Forelimb muscle (tissue), 1 donor: ENCODE measurements at regions not wholly inside any gene's neighbourhood (a gene's known extent, or its start where the extent isn't known, plus 50 kb on each side); places are given as distances from the start of the nearest gene placed in this dataset.
A peak's percentile ranks its signal among the peaks of the same experiment; 100 is the strongest.
"Not testable (repeated sequence)": the region's sequence is repeated elsewhere in the genome, so short reads cannot be mapped to it uniquely, and the experiment has no call there.

Source experiments
- DNase-seq: peaks from one replicate; pipeline ENCODE4 v3.0.0-alpha.2; 2013; ENCODE audit warnings: low read depth

DNA sequence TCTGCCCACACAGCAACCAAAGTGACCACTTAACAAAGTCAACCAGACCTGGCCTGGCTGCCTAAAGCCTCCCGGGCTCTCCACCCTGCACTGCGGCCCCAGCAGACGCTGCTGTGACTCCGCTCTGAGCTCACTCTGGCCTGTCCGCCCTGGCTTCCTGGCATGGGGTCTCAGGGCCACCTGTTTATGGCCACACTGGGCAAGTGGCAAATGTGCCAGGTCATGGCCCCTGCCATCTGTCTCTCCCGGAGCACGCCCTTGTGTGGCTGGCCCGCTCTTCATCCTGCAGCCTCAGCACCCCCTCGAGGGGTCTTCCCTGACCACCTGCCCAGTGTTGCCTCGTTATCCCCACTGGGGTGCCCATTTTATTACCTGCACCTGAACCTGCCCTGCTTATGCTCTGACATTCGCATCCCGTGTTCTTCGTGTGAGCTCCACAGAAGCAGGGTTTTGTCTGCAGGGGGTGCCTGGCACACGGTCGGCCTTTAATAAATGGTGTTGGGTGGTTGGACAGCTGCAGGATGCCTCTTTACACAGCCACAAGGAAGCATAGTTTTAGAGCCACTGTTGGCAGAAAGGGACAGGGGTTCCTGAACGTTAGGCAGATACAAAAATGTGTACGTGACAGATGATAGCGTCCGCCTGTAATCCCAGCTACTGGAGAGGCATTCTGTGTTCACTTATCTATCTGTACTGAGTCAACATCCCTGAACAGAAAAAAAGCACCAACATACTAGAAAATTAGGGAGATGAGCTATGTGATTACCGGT lies 785.6 kb downstream of the TBC1D22A start:
- DNase-seq, result no peak

DNA sequence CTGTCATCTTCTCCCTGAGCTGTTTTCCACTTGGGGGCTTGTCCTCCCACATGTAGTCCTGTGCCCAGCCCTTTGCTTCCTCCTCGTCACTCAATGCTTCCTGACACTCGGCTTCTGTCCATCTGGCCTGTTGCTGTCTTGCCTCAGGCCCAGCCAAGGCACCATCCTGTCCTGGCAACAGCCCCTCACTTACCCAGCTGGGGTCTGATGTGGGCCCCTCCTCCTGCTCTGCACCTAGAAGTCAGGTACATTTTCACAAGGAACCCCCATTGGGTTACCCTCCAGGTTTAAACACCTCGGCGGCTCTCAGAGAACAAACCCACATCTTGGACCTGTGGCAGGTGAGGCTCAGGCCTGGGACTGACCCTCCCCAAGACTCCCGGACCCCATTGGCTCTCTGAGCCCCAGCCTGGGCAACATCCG lies 784.8 kb downstream of the TBC1D22A start:
- DNase-seq, result no peak

DNA sequence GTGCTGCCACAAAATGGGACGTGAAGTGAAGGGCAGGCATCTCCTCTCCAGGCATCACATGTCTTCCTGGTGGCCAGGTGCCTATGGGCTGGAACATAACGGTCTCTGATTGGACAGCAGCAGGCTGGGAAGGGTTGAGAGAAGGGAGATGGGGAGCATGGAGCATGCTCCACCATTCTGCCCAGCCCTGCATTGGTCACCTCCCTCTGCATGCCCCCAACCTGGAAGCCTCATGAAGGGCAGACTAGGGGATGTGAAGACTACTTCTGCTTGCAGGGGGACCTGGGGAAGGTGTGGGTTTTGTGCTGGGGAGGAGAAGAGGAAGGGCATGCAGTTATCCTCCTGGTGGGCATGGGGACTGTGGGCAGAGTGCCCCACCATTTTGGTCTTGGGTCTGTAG lies 782.2 kb downstream of the TBC1D22A start:
- DNase-seq, result no peak

- DNase-seq, result no peak
These were observed 781.0 kb downstream of the TBC1D22A start for GRCh38 chr22:47543447-47543846.

GRCh38 chr22:47540011-47540410 lies 777.6 kb downstream of the TBC1D22A start:
- DNase-seq, result no peak

GRCh38 chr22:47539374-47539773 lies 776.9 kb downstream of the TBC1D22A start:
- DNase-seq, result no peak

- no peak for DNase-seq
These were observed 773.2 kb downstream of the TBC1D22A start for GRCh38 chr22:47535681-47536080.

DNA sequence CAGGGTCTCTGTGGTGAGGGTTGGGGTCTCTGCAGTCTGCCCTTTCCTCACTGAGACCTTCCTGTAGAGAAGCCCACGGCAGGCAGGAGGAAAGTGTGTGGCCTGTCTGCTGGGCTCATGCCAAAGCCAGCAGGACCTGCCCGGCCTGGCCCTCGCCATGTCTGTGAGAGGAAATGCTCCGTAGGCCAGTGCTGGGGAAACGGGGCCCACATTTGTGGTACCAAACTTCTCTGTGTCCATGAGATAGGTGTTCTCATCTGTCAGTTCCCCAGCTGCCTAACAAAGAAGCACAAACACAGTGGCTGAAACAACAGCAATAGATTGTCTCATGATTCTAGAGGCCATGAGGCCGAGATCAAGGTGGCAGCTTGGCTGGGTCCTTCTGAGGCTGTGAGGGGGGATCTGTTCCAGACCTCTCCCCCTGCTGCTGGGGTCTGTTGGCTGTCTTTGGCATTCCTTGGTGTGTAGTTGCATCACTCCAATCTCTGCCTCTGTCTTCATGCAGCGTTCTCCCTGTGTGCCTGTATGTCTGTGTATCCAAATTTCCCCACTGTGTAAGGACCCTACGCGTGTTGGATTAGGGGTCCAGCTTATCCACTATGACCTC lies 772.5 kb downstream of the TBC1D22A start:
- DNase-seq, result no peak

DNA sequence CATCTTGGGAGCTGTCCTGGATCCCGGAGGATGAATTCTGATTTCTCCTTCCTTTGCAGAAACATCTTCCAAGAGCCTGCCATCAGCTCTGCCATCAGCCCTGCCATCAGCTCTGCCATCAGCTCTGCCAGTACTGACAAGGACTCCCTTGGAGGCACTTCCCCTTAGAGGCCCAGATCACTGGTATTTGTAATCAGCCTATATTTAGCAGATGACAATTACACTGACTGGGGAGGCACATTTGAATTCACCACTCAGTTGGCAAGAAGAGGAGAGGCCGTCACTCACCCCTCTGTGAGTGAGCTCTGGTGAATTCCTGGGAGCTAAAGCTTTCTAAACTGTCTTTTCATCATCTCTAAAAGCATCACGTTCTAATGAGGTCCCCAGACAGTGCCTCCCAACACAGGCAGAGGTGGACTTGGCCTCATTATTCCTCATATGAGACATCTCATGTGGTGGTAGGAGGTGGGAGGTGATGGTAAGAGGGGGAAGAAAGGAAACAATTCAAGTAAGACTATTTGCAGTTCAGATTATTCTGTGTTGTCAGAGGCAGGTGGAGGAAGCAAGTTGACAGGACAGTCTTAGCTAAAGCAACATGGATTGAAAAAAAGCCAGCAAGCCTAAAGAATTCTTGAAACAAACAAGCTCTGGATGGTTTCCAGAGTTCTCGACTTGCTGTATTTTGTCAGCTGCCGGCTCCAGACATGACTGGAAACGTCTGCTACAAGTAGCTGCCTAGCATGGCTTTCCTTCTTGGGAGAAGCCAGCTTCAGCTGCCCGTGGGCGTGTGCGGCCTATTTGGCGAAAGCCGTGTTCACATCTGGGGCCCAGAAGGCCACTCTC lies 771.7 kb downstream of the TBC1D22A start:
- DNase-seq, result peak; percentile 70

- no peak for DNase-seq
These were observed 754.6 kb downstream of the TBC1D22A start for GRCh38 chr22:47517062-47517461.

- DNase-seq, result no peak
These were observed 753.1 kb downstream of the TBC1D22A start for GRCh38 chr22:47515384-47516125.

- no peak for DNase-seq
These were observed 750.2 kb downstream of the TBC1D22A start for GRCh38 chr22:47512617-47513016.

DNA sequence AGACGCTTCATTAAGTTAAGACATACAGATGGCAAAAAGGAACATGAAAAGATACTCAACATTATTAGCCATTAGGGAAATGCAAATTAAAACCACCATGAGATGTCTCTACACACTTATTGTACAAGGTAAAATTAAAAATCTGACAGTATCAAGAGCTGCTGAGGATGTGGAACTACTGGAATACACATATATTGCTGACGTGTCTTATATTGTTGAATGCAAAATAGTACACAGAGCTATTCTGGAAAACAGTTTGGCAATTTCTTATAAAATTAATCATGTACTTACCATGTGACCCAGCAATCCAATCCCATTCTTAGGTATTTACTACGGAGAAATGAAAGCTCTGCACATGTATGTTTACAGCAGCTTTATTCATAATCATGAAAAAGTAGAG lies 742.5 kb downstream of the TBC1D22A start:
- DNase-seq, result no peak

DNA sequence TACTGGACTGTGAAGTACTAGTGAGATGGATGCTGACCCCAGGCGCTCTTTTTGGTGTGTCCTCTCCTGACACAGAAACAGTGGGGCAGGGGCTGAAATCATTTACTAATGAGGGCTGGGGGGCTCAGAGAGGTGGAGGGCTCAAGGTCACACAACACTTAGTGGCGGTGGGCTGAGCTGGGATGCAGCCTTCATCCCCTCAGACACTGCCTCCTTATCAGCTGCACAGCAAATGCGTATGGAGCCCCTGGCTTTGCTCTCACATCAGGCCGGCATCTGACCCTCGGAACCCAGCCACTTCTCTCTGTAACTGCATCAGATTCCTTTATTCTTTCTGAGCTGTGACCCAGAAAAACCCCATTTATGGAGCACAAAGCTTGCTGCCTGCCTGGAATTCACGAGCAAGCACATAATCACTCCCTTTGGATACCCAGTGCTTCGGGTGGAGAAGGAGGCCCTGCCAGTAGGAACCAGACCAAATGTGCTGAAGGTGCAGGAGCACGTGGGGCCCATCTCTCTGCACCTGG lies 736.6 kb downstream of the TBC1D22A start:
- DNase-seq, result no peak

DNA sequence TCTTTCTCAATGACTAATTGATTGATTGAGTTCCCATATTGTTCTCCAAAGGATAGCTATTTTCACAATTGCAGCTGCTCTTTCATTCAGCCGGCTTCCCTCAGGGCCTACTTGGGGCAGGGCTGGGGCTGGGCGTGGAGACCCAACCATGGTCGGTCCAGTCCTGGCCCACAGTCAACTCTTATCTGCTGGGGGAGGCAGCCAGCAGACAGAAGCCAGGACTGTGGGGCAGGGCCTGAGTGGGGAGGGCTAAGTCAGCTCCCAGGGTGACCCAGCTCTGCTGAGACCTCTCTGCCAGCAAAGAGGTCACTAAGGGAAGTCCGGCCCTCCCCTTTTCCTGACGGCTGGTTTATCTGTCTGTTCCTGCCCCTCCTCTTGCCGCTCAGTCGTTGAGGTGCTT lies 735.2 kb downstream of the TBC1D22A start:
- DNase-seq, result no peak

DNA sequence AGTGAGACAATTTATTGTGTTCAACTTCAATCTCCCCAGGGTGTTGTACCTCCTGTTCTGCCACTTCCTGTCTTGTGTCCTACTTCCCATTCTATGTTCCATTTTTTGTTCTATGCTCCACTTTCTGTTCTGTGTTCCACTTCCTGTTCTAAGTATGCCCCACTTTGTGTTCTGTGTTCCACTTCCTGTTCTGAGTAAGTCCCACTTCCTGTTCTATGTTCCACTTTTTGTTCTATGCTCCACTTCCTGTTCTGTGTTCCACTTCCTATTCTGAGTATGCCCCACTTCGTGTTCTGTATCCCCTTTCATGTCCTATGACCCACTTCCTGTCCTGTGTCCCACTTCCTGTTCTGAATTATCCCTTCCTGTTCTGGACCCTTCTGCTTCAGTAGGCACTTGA lies 732.7 kb downstream of the TBC1D22A start:
- DNase-seq, result no peak

- not testable (repeated sequence) for DNase-seq
These were observed 725.7 kb downstream of the TBC1D22A start for GRCh38 chr22:47488131-47488530.

GRCh38 chr22:47486569-47487312 lies 724.3 kb downstream of the TBC1D22A start:
- DNase-seq, result no peak

DNA sequence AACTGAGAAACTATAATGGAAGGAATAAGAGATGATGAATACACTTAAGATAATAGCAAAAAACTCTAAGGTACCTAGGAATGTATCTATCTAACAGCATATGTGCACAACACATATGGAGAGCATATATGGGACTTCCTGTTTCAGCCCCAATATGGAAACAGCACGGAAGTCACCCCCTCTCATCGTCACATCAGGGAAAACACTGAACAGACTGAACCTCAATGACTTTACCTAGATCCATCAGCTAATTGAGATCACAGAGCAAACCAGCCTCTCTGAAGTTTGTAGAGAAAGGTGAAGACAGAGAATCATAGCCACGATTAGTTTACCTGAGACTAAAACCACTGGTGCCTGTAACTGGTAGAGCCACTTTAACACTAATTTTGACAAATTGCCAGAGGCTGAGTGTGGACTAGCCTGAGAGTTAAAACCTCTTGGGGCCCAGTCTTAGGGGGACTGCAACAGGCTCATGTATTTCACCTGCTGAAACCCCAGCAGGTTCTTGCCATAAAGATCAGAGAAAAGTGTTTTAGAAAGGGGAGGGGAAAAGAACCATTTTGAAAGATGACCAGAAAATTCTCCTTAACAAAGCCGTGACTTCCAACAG lies 722.6 kb downstream of the TBC1D22A start:
- no peak for DNase-seq

DNA sequence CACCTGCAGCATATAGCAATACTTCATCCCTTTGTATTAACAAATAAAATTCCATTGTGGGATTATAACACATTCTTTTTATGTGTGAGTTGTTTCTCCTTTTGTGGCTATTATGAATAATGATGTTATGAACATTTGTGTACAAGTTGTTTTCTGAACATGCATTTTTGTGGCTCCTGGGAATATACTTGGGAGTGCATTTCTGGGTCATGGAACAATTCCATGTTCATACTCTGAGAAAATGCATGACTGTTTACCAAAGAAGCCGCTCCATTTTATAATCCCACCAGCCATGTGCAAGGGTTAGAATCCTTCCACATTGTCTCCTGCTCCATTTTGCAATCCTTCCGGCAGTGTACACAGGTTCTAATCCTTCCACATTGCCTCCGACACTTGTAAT lies 713.8 kb downstream of the TBC1D22A start:
- DNase-seq, result peak; percentile 38
